Cardiac fibroblast (primary cell): ENCODE measurements at regions not wholly inside any gene's neighbourhood (a gene's known extent, or its start where the extent isn't known, plus 50 kb on each side); places are given as distances from the start of the nearest gene placed in this dataset.

ENCODE experiments used
- DNase-seq, 2 donors: peaks; one replicate each; pipeline versions ENCODE4 v3.0.0 to v3.0.0-alpha.2; 2010; ENCODE audit warnings: low read depth in 2 of 2
- H3K4me3 ChIP-seq, 2 donors: replicated peaks in 1 of 2; 1 replicate in 1 of 2; 2 replicates in 1 of 2; pipeline ENCODE4 v1.5.1; 2011; ENCODE audit warnings: low read depth in 2 of 2, low read length in 2 of 2, mild to moderate bottlenecking in 2 of 2, moderate library complexity in 1 of 2
- TF ChIP-seq, protein P1 (sequence below): IDR thresholded peaks from one replicate; pipeline ENCODE4 v1.5.1; 2011; ENCODE audit warnings: low read depth, mild to moderate bottlenecking, low read length, inconsistent platforms

DNA sequence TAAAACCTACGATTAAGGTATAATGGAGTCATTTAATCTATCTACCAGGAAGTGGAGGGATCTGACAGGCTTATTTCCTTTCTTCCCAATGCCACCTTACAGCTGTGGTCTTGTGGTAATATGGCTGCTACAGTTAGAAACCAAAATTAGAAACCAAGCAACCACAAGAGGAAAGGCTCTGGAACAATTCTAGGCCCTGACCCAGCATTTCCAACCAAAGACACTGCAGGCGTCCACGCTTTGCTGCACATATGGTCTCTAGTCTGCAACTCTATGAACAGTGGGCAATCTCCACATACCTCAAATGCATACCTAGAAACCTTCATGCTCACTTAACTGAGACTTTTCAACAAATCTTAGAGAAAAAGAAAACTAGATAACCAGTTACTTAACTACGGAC is 339.1 kb downstream of the NFIB start:
- DNase-seq: no peak
- TF ChIP-seq, protein P1, sequence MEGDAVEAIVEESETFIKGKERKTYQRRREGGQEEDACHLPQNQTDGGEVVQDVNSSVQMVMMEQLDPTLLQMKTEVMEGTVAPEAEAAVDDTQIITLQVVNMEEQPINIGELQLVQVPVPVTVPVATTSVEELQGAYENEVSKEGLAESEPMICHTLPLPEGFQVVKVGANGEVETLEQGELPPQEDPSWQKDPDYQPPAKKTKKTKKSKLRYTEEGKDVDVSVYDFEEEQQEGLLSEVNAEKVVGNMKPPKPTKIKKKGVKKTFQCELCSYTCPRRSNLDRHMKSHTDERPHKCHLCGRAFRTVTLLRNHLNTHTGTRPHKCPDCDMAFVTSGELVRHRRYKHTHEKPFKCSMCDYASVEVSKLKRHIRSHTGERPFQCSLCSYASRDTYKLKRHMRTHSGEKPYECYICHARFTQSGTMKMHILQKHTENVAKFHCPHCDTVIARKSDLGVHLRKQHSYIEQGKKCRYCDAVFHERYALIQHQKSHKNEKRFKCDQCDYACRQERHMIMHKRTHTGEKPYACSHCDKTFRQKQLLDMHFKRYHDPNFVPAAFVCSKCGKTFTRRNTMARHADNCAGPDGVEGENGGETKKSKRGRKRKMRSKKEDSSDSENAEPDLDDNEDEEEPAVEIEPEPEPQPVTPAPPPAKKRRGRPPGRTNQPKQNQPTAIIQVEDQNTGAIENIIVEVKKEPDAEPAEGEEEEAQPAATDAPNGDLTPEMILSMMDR: no peak
- no peak overlapping the region for H3K4me3 ChIP-seq

DNA sequence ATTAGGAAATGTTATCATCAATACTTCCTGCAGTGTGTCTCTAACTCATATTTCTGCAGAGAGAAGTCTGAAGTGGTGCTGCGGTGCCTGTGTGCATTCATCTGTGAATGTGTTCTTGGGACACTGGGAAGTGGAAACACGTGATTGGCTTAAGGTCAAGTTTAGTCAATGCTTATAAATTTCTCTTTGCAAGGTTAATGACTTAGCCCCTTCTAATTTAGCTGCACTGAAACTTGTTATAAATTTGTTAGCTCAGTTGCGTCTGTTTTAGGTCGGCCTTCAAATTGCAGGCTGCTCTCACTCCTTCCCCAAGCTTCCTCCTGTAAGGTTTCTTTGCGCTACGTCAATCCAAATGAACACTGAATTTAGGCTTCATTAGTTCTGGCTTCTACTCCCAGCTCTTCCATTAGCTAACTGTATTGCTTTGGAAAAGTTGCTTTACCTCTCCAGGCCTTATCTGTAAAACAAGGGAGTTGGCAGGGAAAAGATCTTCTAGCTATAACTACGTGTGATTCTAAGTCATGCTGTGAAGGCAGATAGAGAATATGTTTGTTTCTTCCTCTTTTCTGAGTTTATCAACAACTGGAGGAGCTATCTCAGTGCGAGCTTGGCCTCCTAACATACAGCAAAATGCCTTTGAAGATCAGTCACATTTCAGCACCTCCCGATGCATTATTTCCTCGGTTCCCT is 341.8 kb downstream of the NFIB start:
- TF ChIP-seq, protein P1: no peak
- H3K4me3 ChIP-seq: no peak overlapping the region
- peak in 1 of 2 donors; percentile 31 for DNase-seq

DNA sequence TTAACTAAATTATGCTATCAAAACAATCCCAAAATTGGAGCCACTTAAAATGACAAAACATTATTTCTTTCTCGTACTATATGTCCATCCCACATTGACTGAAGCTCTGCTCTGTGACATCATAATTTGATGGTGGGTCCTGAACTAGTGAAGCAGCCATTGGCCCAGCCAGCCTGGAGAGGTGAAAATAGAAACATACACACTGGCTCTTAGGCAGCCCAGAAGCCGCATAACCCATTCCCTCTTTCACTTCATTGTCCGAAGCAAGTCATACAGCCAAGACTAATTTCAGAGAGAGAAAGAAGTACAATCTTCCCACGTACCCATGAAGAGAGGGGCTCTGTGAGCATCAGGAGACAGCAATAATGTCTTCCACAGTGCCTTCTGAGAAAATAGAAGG is 342.5 kb downstream of the NFIB start:
- H3K4me3 ChIP-seq: no peak overlapping the region
- TF ChIP-seq, protein P1: no peak
- no peak for DNase-seq

DNA sequence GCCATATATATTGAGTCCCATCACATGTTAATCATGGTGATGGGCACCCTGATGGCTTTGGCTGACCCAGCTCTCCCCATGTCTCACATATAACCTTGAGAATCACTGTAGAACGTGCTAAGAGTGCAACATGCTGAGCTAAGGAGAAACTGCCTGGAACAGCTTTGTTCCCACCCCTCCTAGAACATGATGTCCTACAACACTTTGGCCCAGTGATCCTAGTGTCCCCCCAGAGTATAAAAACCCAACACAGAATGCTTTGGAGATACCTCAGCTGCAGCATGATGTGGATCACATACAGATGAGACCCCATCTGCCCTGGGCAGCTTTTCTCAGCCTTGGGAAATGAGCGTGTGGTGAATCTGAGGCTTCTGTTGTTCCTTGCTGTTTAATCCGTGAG is 343.5 kb downstream of the NFIB start:
- H3K4me3 ChIP-seq: no peak overlapping the region
- TF ChIP-seq, protein P1: no peak
- DNase-seq: no peak

DNA sequence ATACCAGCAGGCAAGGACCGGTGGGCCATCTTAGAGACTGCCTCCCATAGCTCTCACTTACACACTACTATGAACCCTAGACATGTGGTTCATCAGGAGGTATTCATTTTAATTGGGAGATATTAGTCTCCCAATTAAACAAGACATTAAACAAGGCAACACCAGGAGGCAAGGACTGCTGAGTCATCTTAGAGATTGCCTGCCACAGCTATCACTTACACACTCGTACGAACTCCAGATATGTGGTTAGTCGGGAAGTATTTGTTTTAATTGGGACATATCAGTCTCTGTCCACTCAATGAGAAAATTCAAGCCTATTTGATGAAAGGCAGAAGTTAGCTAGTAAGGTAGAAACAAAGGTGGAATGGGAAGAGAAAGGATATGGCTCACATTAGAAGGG is 343.9 kb downstream of the NFIB start:
- peak in 1 of 2 donors; percentile 27 for DNase-seq
- no peak overlapping the region for H3K4me3 ChIP-seq
- TF ChIP-seq, protein P1: no peak

DNA sequence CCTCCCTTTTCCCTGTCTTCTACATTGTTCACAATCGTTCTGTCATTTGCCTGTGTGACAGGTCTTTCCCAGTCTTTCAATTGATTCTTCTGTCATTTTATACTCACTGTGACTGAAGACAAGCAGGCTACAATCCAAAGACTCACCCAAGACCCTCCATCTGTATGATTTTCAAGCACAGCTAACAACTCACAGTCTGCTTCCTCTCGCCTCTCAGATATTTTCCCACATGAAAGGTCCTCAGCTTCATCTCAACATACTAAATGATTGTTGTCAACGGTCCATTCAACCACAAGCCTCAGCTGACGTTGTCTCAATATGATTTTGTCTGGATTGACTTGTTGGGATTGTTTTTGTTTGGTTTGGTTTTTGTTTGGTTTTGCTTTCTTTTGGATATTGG is 346.5 kb downstream of the NFIB start:
- no peak overlapping the region for H3K4me3 ChIP-seq
- no peak for DNase-seq
- TF ChIP-seq, protein P1: no peak

DNA sequence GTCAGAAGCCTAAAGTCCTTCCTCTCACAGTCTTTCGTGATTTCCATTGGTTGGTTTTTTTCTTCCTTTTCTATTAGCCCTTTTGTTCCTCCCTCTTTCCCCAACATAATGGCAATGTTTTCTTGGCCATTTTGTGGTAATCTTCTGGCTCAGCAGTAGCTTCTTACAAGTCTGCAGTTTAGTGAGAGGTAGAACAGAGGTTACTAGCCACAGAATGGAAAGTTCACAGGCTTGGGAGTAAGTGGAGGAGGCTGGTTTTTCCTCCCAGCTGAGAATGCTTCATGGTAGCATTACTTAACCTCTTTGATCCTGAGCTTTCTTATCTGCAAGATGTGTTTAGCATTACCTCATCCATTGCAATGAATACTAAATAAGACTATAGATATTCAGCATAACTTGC is 346.9 kb downstream of the NFIB start:
- H3K4me3 ChIP-seq: no peak overlapping the region
- DNase-seq: no peak
- TF ChIP-seq, protein P1: no peak
